HCT116 (cell line): ENCODE measurements at regions not wholly inside any gene's neighbourhood (a gene's known extent, or its start where the extent isn't known, plus 50 kb on each side); places are given as distances from the start of the nearest gene placed in this dataset.
"Not testable (repeated sequence)": the region's sequence is repeated elsewhere in the genome, so short reads cannot be mapped to it uniquely, and the experiment has no call there.

Source experiments
- POLR2A ChIP-seq: IDR thresholded peaks from 2 replicates; pipeline ENCODE4 v1.7.0; 2011; ENCODE audit warnings: borderline replicate concordance; ENCODE audit not compliant: insufficient read depth, insufficient read length; ENCODE audit errors: extremely low read depth
- ZFX ChIP-seq: fragments of 450-650 bp; IDR thresholded peaks from 2 replicates; pipeline ENCODE4 v1.6.1; 2017
- TF ChIP-seq, protein P1 (sequence below), 3 experiments: fragments of 200-600 bp in 1 of 3; sonication (generic) in 1 of 3; IDR thresholded peaks in 2 of 3; conservative IDR thresholded peaks in 1 of 3; 2 replicates each; pipeline ENCODE4 v1.5.1; 2012 to 2017; ENCODE audit warnings: low read depth in 2 of 3, low read length in 2 of 3, antibody characterized with exemption in 1 of 3, borderline replicate concordance in 1 of 3, control low read depth in 1 of 3, mild to moderate bottlenecking in 1 of 3, mixed read lengths in 1 of 3, mixed run types in 1 of 3, moderate library complexity in 1 of 3; ENCODE audit not compliant: insufficient read depth in 1 of 3
- TF ChIP-seq, protein P2 (sequence below): IDR thresholded peaks from 2 replicates; pipeline ENCODE4 v1.6.1; 2012; ENCODE audit warnings: low read depth

DNA sequence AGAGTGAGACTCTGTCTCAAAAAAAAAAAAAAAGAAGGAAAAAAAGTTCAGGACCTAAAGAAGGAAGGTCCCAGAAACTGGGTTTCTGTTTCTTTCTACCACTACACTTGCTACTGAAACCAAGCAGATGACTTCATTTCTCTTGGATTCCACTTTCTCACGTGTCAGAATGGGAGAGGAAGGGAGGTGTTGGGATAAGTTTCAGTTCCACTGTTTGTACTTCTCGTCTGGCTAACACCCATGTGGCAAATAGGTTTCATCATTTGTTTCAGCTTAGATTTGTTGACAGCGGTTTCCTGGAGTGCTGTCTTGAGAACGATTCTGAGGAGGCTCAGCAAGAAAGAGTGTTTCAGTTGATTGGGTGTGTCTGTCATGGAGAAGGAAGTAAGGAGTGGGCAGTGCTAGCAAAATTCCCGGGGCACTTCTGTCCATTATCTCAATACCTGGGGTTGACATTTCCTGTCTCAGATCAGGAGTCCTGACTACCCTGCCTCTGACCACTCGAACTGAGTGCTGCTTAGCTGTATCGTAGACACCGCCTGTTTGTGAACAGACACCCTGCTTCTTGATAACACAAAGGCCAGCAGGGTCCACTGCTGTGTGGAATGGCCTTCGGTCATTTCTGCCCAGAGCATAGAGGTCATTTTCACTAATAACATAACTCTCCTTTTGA is 104.8 kb upstream of the SPDYE9 start:
- not testable (repeated sequence) for TF ChIP-seq POLR2A, ZFX
- TF ChIP-seq, protein P1, sequence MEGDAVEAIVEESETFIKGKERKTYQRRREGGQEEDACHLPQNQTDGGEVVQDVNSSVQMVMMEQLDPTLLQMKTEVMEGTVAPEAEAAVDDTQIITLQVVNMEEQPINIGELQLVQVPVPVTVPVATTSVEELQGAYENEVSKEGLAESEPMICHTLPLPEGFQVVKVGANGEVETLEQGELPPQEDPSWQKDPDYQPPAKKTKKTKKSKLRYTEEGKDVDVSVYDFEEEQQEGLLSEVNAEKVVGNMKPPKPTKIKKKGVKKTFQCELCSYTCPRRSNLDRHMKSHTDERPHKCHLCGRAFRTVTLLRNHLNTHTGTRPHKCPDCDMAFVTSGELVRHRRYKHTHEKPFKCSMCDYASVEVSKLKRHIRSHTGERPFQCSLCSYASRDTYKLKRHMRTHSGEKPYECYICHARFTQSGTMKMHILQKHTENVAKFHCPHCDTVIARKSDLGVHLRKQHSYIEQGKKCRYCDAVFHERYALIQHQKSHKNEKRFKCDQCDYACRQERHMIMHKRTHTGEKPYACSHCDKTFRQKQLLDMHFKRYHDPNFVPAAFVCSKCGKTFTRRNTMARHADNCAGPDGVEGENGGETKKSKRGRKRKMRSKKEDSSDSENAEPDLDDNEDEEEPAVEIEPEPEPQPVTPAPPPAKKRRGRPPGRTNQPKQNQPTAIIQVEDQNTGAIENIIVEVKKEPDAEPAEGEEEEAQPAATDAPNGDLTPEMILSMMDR (IDR thresholded peaks at IDR 0.05 in 2 of 3, conservative IDR thresholded peaks at IDR 0.05 in 1 of 3; ENCODE audit: borderline replicate concordance in 1 of 3, insufficient read depth in 1 of 3, low read depth in 2 of 3, low read length in 2 of 3): not testable (repeated sequence)
- TF ChIP-seq, protein P2, sequence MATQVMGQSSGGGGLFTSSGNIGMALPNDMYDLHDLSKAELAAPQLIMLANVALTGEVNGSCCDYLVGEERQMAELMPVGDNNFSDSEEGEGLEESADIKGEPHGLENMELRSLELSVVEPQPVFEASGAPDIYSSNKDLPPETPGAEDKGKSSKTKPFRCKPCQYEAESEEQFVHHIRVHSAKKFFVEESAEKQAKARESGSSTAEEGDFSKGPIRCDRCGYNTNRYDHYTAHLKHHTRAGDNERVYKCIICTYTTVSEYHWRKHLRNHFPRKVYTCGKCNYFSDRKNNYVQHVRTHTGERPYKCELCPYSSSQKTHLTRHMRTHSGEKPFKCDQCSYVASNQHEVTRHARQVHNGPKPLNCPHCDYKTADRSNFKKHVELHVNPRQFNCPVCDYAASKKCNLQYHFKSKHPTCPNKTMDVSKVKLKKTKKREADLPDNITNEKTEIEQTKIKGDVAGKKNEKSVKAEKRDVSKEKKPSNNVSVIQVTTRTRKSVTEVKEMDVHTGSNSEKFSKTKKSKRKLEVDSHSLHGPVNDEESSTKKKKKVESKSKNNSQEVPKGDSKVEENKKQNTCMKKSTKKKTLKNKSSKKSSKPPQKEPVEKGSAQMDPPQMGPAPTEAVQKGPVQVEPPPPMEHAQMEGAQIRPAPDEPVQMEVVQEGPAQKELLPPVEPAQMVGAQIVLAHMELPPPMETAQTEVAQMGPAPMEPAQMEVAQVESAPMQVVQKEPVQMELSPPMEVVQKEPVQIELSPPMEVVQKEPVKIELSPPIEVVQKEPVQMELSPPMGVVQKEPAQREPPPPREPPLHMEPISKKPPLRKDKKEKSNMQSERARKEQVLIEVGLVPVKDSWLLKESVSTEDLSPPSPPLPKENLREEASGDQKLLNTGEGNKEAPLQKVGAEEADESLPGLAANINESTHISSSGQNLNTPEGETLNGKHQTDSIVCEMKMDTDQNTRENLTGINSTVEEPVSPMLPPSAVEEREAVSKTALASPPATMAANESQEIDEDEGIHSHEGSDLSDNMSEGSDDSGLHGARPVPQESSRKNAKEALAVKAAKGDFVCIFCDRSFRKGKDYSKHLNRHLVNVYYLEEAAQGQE: not testable (repeated sequence)
